ENCODE measurements at regions not wholly inside any gene's neighbourhood (a gene's known extent, or its start where the extent isn't known, plus 50 kb on each side); places are given as distances from the start of the nearest gene placed in this dataset.

DNA sequence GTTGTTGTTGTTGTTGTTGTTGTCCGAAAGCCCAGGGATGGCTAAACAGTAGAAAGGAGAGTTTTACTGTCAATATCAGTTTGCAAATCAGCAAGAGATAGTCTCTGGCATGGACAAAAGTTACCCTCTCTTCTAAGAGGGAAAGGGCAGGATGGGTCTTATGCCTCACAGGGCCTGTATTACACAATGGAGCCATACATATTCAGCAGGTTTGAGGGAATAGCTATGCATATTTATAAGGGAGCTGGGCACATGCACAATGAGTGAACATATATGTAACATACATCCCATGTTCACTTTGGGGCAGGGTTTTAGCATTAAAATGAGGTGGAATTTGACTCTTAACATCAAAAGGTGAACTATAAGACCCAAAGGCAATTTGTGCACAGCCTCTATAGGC lies 84.4 kb upstream of the PGBD5 start:
- no TSS peak for BruUV-seq (replicated peaks)
- H3K4me3 ChIP-seq (ENCODE audit: low read depth, low read length, poor library complexity, severe bottlenecking), result no peak overlapping the region
- intact Hi-C loops (cut with micrococcal nuclease; ENCODE audit: unreplicated experiment), result no loop called here
- no peak for TF ChIP-seq EZH2 (IDR thresholded peaks at IDR 0.05; ENCODE audit: borderline replicate concordance, low read depth, low read length, poor library complexity, severe bottlenecking)
- TF ChIP-seq, protein P1, sequence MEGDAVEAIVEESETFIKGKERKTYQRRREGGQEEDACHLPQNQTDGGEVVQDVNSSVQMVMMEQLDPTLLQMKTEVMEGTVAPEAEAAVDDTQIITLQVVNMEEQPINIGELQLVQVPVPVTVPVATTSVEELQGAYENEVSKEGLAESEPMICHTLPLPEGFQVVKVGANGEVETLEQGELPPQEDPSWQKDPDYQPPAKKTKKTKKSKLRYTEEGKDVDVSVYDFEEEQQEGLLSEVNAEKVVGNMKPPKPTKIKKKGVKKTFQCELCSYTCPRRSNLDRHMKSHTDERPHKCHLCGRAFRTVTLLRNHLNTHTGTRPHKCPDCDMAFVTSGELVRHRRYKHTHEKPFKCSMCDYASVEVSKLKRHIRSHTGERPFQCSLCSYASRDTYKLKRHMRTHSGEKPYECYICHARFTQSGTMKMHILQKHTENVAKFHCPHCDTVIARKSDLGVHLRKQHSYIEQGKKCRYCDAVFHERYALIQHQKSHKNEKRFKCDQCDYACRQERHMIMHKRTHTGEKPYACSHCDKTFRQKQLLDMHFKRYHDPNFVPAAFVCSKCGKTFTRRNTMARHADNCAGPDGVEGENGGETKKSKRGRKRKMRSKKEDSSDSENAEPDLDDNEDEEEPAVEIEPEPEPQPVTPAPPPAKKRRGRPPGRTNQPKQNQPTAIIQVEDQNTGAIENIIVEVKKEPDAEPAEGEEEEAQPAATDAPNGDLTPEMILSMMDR (conservative IDR thresholded peaks at IDR 0.05; ENCODE audit: low read depth, low read length), result no peak
- H3K9me3 ChIP-seq (ENCODE audit: low read depth, low read length, poor library complexity, severe bottlenecking), result no peaks in the 10 kb centered on the region
- no peak overlapping the region for H3K27ac ChIP-seq (ENCODE audit: low read depth, low read length, poor library complexity, severe bottlenecking)
- DNase-seq (ENCODE audit: low spot score), result no peak
- ChIA-PET CTCF (no interaction called here), POLR2A (ENCODE audit: low non-redundant PET) (no interaction called here)
- H3K36me3 ChIP-seq (ENCODE audit: insufficient read depth, low read length, poor library complexity, severe bottlenecking), result no peaks in the 10 kb centered on the region
- H3K27me3 ChIP-seq (replicated peaks; ENCODE audit: insufficient read depth, low read depth, low read length, poor library complexity), result peaks cover 3% of the 10 kb centered on the region
- no peaks in the 10 kb centered on the region for H3K4me1 ChIP-seq (ENCODE audit: insufficient read depth, low read length, poor library complexity, severe bottlenecking)

DNA sequence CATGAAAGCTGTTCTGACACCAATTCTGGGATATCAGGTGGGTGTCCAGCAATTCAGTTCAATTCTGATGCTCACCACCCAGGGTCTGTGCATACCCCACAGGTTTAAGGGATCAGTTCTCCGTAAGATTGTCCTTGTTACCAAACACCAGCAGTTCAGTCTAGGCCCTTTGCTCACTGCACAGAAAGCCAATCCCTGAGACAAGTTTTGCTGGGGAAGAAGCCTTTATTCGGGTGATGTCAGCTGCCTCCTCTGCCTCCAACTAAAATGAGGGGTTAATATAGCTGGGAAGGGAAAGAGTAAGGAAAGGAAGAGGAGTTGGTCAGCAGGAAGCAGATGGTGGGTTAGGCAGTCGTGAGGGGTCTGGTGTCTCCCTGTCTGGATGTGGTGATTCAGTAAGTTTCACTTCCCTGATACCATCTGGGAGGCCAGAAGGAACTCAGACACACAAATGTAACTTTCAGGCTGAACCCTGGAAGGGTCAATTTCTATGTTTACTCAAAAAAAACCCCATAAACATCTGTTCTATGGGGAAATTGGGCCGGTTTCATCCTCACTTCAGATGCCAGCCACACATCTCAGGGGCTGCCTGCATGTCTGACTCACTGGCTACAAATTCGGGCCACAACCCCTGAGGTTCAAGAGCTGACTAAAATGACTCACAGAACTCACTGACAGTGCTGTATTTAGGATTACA lies 83.3 kb upstream of the PGBD5 start:
- H3K4me3 ChIP-seq (ENCODE audit: low read depth, low read length, poor library complexity, severe bottlenecking), result no peak overlapping the region
- CTCF ChIA-PET, result no interaction called here
- no peak for DNase-seq (ENCODE audit: low spot score)
- POLR2A ChIA-PET (ENCODE audit: low non-redundant PET), result interaction anchor here (0.6 kb wide), 1 partner anchor 70 kb away, joined by 4 read pairs; no protein-coding TSS in a partner anchor
- intact Hi-C loops (cut with micrococcal nuclease; ENCODE audit: unreplicated experiment), result no loop called here
- no peaks in the 10 kb centered on the region for H3K4me1 ChIP-seq (ENCODE audit: insufficient read depth, low read length, poor library complexity, severe bottlenecking)
- H3K9me3 ChIP-seq (ENCODE audit: low read depth, low read length, poor library complexity, severe bottlenecking), result no peaks in the 10 kb centered on the region
- H3K27me3 ChIP-seq (replicated peaks; ENCODE audit: insufficient read depth, low read depth, low read length, poor library complexity), result no peaks in the 10 kb centered on the region
- H3K27ac ChIP-seq (ENCODE audit: low read depth, low read length, poor library complexity, severe bottlenecking), result no peak overlapping the region
- no peak for TF ChIP-seq EZH2 (IDR thresholded peaks at IDR 0.05; ENCODE audit: borderline replicate concordance, low read depth, low read length, poor library complexity, severe bottlenecking)
- TF ChIP-seq, protein P1 (conservative IDR thresholded peaks at IDR 0.05; ENCODE audit: low read depth, low read length), result no peak
- BruUV-seq (replicated peaks), result no TSS peak
- no peaks in the 10 kb centered on the region for H3K36me3 ChIP-seq (ENCODE audit: insufficient read depth, low read length, poor library complexity, severe bottlenecking)

DNA sequence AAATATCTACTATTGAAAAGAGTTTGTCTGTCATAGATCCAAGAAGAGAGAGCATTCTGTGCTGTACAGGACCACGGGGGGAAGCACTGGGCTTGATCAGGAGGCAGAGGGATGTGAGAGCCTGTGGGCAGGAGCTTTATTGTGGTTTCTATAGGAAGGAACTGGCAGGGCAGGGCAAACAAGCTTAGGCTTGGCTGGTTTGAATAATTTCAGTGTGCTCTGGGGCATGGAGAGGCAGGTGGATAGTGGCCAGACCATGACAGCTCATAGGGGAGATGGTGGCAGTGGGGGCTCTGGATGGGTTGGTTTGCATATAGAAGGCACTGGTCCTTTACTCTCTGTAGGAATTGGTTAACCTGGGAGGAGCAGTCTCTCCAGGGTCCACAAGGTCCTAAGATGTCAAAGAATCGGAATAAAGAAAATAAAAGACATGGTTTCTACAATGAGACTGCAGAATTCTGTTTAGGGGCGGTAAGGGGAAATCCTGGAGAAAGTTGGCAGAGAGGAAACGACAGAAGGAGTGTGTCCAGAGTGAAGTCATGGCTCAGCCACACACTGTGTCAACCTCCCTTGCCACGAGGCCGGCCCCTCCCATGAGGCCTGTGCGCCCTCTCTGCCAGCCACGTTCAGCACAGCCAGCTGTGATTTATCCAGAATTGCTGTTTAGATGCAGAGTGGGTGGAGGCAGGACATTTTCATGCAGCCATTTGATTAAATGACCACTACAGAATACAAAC lies 81.7 kb upstream of the PGBD5 start:
- no peaks in the 10 kb centered on the region for H3K27me3 ChIP-seq (replicated peaks; ENCODE audit: insufficient read depth, low read depth, low read length, poor library complexity)
- no peak for TF ChIP-seq EZH2 (IDR thresholded peaks at IDR 0.05; ENCODE audit: borderline replicate concordance, low read depth, low read length, poor library complexity, severe bottlenecking)
- H3K27ac ChIP-seq (ENCODE audit: low read depth, low read length, poor library complexity, severe bottlenecking), result no peak overlapping the region
- intact Hi-C loops (cut with micrococcal nuclease; ENCODE audit: unreplicated experiment), result no loop called here
- no peak overlapping the region for H3K4me3 ChIP-seq (ENCODE audit: low read depth, low read length, poor library complexity, severe bottlenecking)
- ChIA-PET CTCF (no interaction called here), POLR2A (ENCODE audit: low non-redundant PET) (no interaction called here)
- DNase-seq (ENCODE audit: low spot score), result no peak
- no peaks in the 10 kb centered on the region for H3K4me1 ChIP-seq (ENCODE audit: insufficient read depth, low read length, poor library complexity, severe bottlenecking)
- H3K9me3 ChIP-seq (ENCODE audit: low read depth, low read length, poor library complexity, severe bottlenecking), result no peaks in the 10 kb centered on the region
- H3K36me3 ChIP-seq (ENCODE audit: insufficient read depth, low read length, poor library complexity, severe bottlenecking), result no peaks in the 10 kb centered on the region
- no TSS peak for BruUV-seq (replicated peaks)

Measured in A673 (cell line).